ENCODE measurements at regions not wholly inside any gene's neighbourhood (a gene's known extent, or its start where the extent isn't known, plus 50 kb on each side); places are given as distances from the start of the nearest gene placed in this dataset.
A peak's percentile ranks its signal among the peaks of the same experiment; 100 is the strongest.
"Not testable (repeated sequence)": the region's sequence is repeated elsewhere in the genome, so short reads cannot be mapped to it uniquely, and the experiment has no call there.

- DNase-seq (ENCODE audit: low read depth) = no peak
Observed at GRCh38 chrX:145393702-145394235, 146.5 kb downstream of the SPANXN1 start.

- no peak for DNase-seq (ENCODE audit: low read depth)
Observed at GRCh38 chrX:145394344-145394743, 147.0 kb downstream of the SPANXN1 start.

GRCh38 chrX:145396612-145397011 lies 149.3 kb downstream of the SPANXN1 start:
- DNase-seq (ENCODE audit: low read depth) = no peak

- DNase-seq (ENCODE audit: low read depth) = no peak
Observed at GRCh38 chrX:145405012-145405411, 157.7 kb downstream of the SPANXN1 start.

GRCh38 chrX:145410622-145411021 lies 163.3 kb downstream of the SPANXN1 start:
- DNase-seq (ENCODE audit: low read depth) = no peak

GRCh38 chrX:145436211-145436610 lies 188.9 kb downstream of the SPANXN1 start:
- not testable (repeated sequence) for DNase-seq (ENCODE audit: low read depth)

GRCh38 chrX:145464650-145465049 lies 217.3 kb downstream of the SPANXN1 start:
- no peak for DNase-seq (ENCODE audit: low read depth)

GRCh38 chrX:145475725-145476124 lies 228.4 kb downstream of the SPANXN1 start:
- DNase-seq (ENCODE audit: low read depth) = no peak

GRCh38 chrX:145484740-145485139 lies 237.4 kb downstream of the SPANXN1 start:
- DNase-seq (ENCODE audit: low read depth) = no peak

- no peak for DNase-seq (ENCODE audit: low read depth)
Observed at GRCh38 chrX:145502670-145503069, 255.4 kb downstream of the SPANXN1 start.

- no peak for DNase-seq (ENCODE audit: low read depth)
Observed at GRCh38 chrX:145506214-145506613, 258.9 kb downstream of the SPANXN1 start.

- no peak for DNase-seq (ENCODE audit: low read depth)
Observed at GRCh38 chrX:145524931-145525330, 277.6 kb downstream of the SPANXN1 start.

- no peak for DNase-seq (ENCODE audit: low read depth)
Observed at GRCh38 chrX:145532176-145532780, 285.0 kb downstream of the SPANXN1 start.

- no peak for DNase-seq (ENCODE audit: low read depth)
Observed at GRCh38 chrX:145533534-145533933, 284.1 kb upstream of the SLITRK2 start.

GRCh38 chrX:145549496-145549895 lies 268.1 kb upstream of the SLITRK2 start:
- DNase-seq (ENCODE audit: low read depth) = no peak

- DNase-seq (ENCODE audit: low read depth) = no peak
Observed at GRCh38 chrX:145552643-145553042, 265.0 kb upstream of the SLITRK2 start.

- no peak for DNase-seq (ENCODE audit: low read depth)
Observed at GRCh38 chrX:145553702-145554101, 263.9 kb upstream of the SLITRK2 start.

GRCh38 chrX:145563159-145563558 lies 254.5 kb upstream of the SLITRK2 start:
- no peak for DNase-seq (ENCODE audit: low read depth)

- peak; percentile 32 for DNase-seq (ENCODE audit: low read depth)
Observed at GRCh38 chrX:145609951-145610511, 207.6 kb upstream of the SLITRK2 start.

GRCh38 chrX:145613894-145614293 lies 203.7 kb upstream of the SLITRK2 start:
- no peak for DNase-seq (ENCODE audit: low read depth)

- DNase-seq (ENCODE audit: low read depth) = no peak
Observed at GRCh38 chrX:145620666-145621065, 197.0 kb upstream of the SLITRK2 start.

- no peak for DNase-seq (ENCODE audit: low read depth)
Observed at GRCh38 chrX:145623453-145623852, 194.2 kb upstream of the SLITRK2 start.

GRCh38 chrX:145630081-145630480 lies 187.5 kb upstream of the SLITRK2 start:
- no peak for DNase-seq (ENCODE audit: low read depth)

All from fibroblast of the conjunctiva (primary cell).